ENCODE measurements at regions not wholly inside any gene's neighbourhood (a gene's known extent, or its start where the extent isn't known, plus 50 kb on each side); places are given as distances from the start of the nearest gene placed in this dataset.

GRCh38 chr2:147232225-147232669, 612.6 kb upstream of the ACVR2A start:
- H3K4me3 Mint-ChIP-seq (ENCODE audit: unreplicated experiment), result no peak overlapping the region

DNA sequence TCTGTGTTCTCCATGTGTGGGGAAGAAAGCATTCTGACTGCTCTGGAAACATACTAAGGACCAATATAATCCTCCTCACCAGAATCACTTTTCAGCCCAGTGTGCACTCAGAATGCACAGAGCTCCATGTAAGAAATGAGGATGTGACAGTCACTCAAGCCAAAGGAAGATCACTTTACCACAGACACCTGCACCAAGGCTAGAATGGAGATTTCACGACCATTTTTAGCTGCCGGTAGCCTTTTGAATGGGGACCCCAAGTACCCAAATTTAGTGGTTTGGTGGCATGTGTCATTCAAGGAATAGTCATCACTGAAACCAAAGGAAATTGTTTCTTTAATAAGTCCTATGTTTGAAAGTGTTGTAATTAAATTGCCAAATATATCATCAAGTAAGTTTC, 613.2 kb upstream of the ACVR2A start:
- FAIRE-seq, result no peak
- Histone ChIP-seq H3K9me3 (ENCODE audit: insufficient read depth, low read depth, low read length) (no peaks in the 10 kb centered on the region), H2AFZ (ENCODE audit: low read depth, low read length) (no peak overlapping the region), H3K27ac (ENCODE audit: low read depth, low read length) (no peak overlapping the region), H3K4me1 (ENCODE audit: insufficient read depth, low read length) (no peaks in the 10 kb centered on the region), H4K20me1 (ENCODE audit: insufficient read depth, low read length) (no peaks in the 10 kb centered on the region), H3K79me2 (ENCODE audit: insufficient read depth, low read length) (no peaks in the 10 kb centered on the region), H3K4me3 (ENCODE audit: insufficient read depth, low read depth, low read length) (no peak overlapping the region), H3K36me3 (ENCODE audit: insufficient read depth, low read length) (no peaks in the 10 kb centered on the region), H3K4me2 (ENCODE audit: low read length) (no peak overlapping the region), H3K9ac (ENCODE audit: low read length) (no peak overlapping the region), H3K27me3 (ENCODE audit: insufficient read depth, low read length) (no peaks in the 10 kb centered on the region)
- no peak for TF ChIP-seq EZH2 (IDR thresholded peaks at IDR 0.05; ENCODE audit: insufficient read depth, low read length)
- TF ChIP-seq, protein P1, sequence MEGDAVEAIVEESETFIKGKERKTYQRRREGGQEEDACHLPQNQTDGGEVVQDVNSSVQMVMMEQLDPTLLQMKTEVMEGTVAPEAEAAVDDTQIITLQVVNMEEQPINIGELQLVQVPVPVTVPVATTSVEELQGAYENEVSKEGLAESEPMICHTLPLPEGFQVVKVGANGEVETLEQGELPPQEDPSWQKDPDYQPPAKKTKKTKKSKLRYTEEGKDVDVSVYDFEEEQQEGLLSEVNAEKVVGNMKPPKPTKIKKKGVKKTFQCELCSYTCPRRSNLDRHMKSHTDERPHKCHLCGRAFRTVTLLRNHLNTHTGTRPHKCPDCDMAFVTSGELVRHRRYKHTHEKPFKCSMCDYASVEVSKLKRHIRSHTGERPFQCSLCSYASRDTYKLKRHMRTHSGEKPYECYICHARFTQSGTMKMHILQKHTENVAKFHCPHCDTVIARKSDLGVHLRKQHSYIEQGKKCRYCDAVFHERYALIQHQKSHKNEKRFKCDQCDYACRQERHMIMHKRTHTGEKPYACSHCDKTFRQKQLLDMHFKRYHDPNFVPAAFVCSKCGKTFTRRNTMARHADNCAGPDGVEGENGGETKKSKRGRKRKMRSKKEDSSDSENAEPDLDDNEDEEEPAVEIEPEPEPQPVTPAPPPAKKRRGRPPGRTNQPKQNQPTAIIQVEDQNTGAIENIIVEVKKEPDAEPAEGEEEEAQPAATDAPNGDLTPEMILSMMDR (IDR thresholded peaks at IDR 0.05; ENCODE audit: insufficient read depth, low read depth, low read length), result no peak
- no peak overlapping the region for H3K4me3 Mint-ChIP-seq (ENCODE audit: unreplicated experiment)
- no peak for DNase-seq (ENCODE audit: low read depth)
- no peak overlapping the region for H3K27ac Mint-ChIP-seq (ENCODE audit: unreplicated experiment)
- no peaks in the 10 kb centered on the region for H3K36me3 Mint-ChIP-seq (ENCODE audit: low read depth, unreplicated experiment)
- no peaks in the 10 kb centered on the region for H3K9me3 Mint-ChIP-seq (ENCODE audit: unreplicated experiment)
- H3K4me1 Mint-ChIP-seq (ENCODE audit: low read depth, unreplicated experiment), result peaks cover 4% of the 10 kb centered on the region
- no peaks in the 10 kb centered on the region for H3K27me3 Mint-ChIP-seq (ENCODE audit: low read depth, unreplicated experiment)

More at GRCh38 chr2:147232225-147232669, 612.6 kb upstream of the ACVR2A start:
- Mint-ChIP-seq H3K27me3 (ENCODE audit: low read depth, unreplicated experiment) (no peaks in the 10 kb centered on the region), H3K9me3 (ENCODE audit: unreplicated experiment) (no peaks in the 10 kb centered on the region), H3K36me3 (ENCODE audit: low read depth, unreplicated experiment) (no peaks in the 10 kb centered on the region), H3K27ac (ENCODE audit: unreplicated experiment) (no peak overlapping the region), H3K4me1 (ENCODE audit: low read depth, unreplicated experiment) (peaks cover 4% of the 10 kb centered on the region)
- no peaks in the 10 kb centered on the region for H3K36me3 ChIP-seq (ENCODE audit: insufficient read depth, low read length)
- H3K9ac ChIP-seq (ENCODE audit: low read length), result no peak overlapping the region
- no peak overlapping the region for H3K4me3 ChIP-seq (ENCODE audit: insufficient read depth, low read depth, low read length)
- no peaks in the 10 kb centered on the region for H3K27me3 ChIP-seq (ENCODE audit: insufficient read depth, low read length)
- no peak for DNase-seq (ENCODE audit: low read depth)
- no peak overlapping the region for H3K4me2 ChIP-seq (ENCODE audit: low read length)
- no peaks in the 10 kb centered on the region for H4K20me1 ChIP-seq (ENCODE audit: insufficient read depth, low read length)
- no peak for TF ChIP-seq EZH2 (IDR thresholded peaks at IDR 0.05; ENCODE audit: insufficient read depth, low read length)
- TF ChIP-seq, protein P1 (IDR thresholded peaks at IDR 0.05; ENCODE audit: insufficient read depth, low read depth, low read length), result no peak
- H3K27ac ChIP-seq (ENCODE audit: low read depth, low read length), result no peak overlapping the region
- H3K4me1 ChIP-seq (ENCODE audit: insufficient read depth, low read length), result no peaks in the 10 kb centered on the region
- FAIRE-seq, result no peak
- no peak overlapping the region for H2AFZ ChIP-seq (ENCODE audit: low read depth, low read length)
- H3K79me2 ChIP-seq (ENCODE audit: insufficient read depth, low read length), result no peaks in the 10 kb centered on the region
- H3K9me3 ChIP-seq (ENCODE audit: insufficient read depth, low read depth, low read length), result no peaks in the 10 kb centered on the region

GRCh38 chr2:147231081-147231480, 613.7 kb upstream of the ACVR2A start:
- Histone ChIP-seq H3K79me2 (ENCODE audit: insufficient read depth, low read length) (no peaks in the 10 kb centered on the region), H3K9ac (ENCODE audit: low read length) (no peak overlapping the region), H3K4me1 (ENCODE audit: insufficient read depth, low read length) (no peaks in the 10 kb centered on the region), H3K4me2 (ENCODE audit: low read length) (no peak overlapping the region), H3K9me3 (ENCODE audit: insufficient read depth, low read depth, low read length) (no peaks in the 10 kb centered on the region), H4K20me1 (ENCODE audit: insufficient read depth, low read length) (no peaks in the 10 kb centered on the region), H2AFZ (ENCODE audit: low read depth, low read length) (no peak overlapping the region), H3K27ac (ENCODE audit: low read depth, low read length) (no peak overlapping the region), H3K27me3 (ENCODE audit: insufficient read depth, low read length) (no peaks in the 10 kb centered on the region), H3K4me3 (ENCODE audit: insufficient read depth, low read depth, low read length) (no peak overlapping the region), H3K36me3 (ENCODE audit: insufficient read depth, low read length) (no peaks in the 10 kb centered on the region)
- H3K4me1 Mint-ChIP-seq (ENCODE audit: low read depth, unreplicated experiment), result peaks cover 4% of the 10 kb centered on the region
- TF ChIP-seq EZH2 (IDR thresholded peaks at IDR 0.05; ENCODE audit: insufficient read depth, low read length), result no peak
- TF ChIP-seq, protein P1 (IDR thresholded peaks at IDR 0.05; ENCODE audit: insufficient read depth, low read depth, low read length), result no peak
- H3K4me3 Mint-ChIP-seq (ENCODE audit: unreplicated experiment), result no peak overlapping the region
- DNase-seq (ENCODE audit: low read depth) (no peak), FAIRE-seq (no peak)
- H3K27me3 Mint-ChIP-seq (ENCODE audit: low read depth, unreplicated experiment), result no peaks in the 10 kb centered on the region
- H3K9me3 Mint-ChIP-seq (ENCODE audit: unreplicated experiment), result no peaks in the 10 kb centered on the region
- no peaks in the 10 kb centered on the region for H3K36me3 Mint-ChIP-seq (ENCODE audit: low read depth, unreplicated experiment)
- no peak overlapping the region for H3K27ac Mint-ChIP-seq (ENCODE audit: unreplicated experiment)

Measured in astrocyte (in vitro differentiated cells and primary cell).